ENCODE measurements at regions not wholly inside any gene's neighbourhood (a gene's known extent, or its start where the extent isn't known, plus 50 kb on each side); places are given as distances from the start of the nearest gene placed in this dataset.

DNA sequence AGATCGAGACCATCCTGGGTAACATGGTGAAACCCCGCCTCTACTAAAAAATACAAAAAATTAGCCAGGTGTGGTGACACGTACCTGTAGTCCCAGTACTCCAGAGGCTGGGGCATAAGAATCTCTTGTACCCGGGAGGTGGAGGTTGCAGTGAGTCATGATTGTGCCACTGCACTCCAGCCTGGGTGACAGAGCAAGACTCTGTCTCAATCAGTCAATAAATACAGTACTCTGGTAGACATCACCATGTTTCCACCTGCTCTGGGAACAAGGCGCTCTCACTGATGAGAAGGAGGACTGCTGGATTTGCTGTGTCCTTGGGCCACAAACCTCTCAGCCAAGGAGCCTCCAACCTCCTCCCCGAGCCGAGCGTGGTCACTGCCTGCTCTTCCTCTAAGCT is 154.2 kb upstream of the ZNF236 start:
- no peaks in the 10 kb centered on the region for H3K9me3 ChIP-seq (ENCODE audit: low read length)
- no peaks in the 10 kb centered on the region for H3K36me3 ChIP-seq (ENCODE audit: insufficient read depth, low read length)
- no peaks in the 10 kb centered on the region for H3K4me1 ChIP-seq (ENCODE audit: insufficient read depth, low read length)
- no peaks in the 10 kb centered on the region for H3K27me3 ChIP-seq (ENCODE audit: insufficient read depth, low read length)
- H2AFZ ChIP-seq (ENCODE audit: low read depth, low read length): no peak overlapping the region
- H3K4me3 ChIP-seq (ENCODE audit: low read length): no peak overlapping the region

DNA sequence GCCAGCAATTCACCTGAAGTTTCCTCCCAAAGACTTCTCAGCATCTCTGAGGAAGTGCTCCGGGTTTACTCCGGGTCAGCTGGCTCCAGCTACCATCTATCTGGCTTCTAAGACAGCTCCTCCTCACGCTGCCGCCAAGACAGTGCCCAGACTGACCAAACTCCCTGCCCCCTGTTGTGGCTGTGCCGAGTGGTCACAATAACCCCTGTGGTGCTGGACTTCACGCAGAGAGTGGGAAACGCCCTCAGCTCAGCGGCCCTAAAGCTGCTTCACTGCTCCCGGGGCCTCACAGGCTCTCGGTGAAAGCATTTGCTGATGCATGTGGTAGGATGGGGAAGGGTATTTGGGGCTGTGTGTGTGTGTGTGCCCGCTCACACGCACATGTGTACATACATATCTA is 154.8 kb upstream of the ZNF236 start:
- no peaks in the 10 kb centered on the region for H3K27me3 ChIP-seq (ENCODE audit: insufficient read depth, low read length)
- no peak overlapping the region for H3K4me3 ChIP-seq (ENCODE audit: low read length)
- no peaks in the 10 kb centered on the region for H3K4me1 ChIP-seq (ENCODE audit: insufficient read depth, low read length)
- H3K9me3 ChIP-seq (ENCODE audit: low read length): no peaks in the 10 kb centered on the region
- no peak overlapping the region for H2AFZ ChIP-seq (ENCODE audit: low read depth, low read length)
- H3K36me3 ChIP-seq (ENCODE audit: insufficient read depth, low read length): no peaks in the 10 kb centered on the region

DNA sequence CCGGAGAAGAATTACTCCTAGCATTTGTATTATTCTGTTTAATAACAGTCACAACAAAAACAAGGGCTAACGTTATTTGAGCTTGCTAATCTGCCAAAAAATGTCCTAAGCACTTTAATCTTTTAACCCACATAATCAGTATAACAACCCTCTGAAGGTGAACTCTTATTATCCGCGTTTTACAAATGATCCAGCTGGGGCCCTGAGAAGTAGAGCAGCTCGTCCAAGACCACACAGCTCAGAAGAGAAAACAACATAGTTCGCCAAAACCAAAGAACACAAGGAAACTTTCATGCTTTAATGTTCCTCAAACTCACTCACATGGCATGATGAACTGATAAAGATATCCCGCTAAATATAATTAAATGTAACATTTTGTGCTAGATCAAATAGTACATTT is 159.7 kb upstream of the ZNF236 start:
- Histone ChIP-seq H3K9me3 (ENCODE audit: low read length) (no peaks in the 10 kb centered on the region), H3K4me3 (ENCODE audit: low read length) (no peak overlapping the region), H3K4me1 (ENCODE audit: insufficient read depth, low read length) (peaks cover 3% of the 10 kb centered on the region), H2AFZ (ENCODE audit: low read depth, low read length) (no peak overlapping the region), H3K27me3 (ENCODE audit: insufficient read depth, low read length) (no peaks in the 10 kb centered on the region), H3K36me3 (ENCODE audit: insufficient read depth, low read length) (no peaks in the 10 kb centered on the region)

DNA sequence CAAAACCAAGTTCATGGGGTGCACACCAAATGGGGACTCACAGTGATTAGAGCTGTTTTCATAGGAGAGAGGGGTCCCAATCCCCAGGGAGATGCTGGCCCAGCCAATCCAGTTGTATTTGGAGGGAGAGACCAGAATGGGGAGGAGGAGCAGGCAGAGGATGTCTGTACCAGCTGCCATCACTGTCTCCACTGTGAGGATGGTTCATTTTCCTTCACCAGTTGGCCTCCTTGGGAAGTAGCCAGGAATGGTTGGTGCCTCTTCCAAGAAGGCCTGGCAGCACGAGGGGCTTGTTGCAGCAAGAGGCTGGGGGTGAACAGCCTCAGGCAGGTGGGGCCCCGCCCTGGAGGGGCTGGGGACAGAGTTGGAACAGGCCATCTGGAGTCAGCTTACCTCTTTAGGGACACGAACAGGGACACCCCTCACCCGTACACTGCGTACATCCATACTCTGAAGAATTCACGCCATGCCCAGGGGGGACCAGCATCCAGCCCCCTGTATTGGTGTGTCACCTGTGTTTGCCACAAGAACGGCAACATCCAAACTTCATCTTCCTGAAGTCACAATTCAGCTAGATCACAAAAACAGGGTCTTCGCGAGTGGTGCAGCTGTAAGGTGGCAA is 161.7 kb upstream of the ZNF236 start:
- H3K4me1 ChIP-seq (ENCODE audit: insufficient read depth, low read length): peaks cover 3% of the 10 kb centered on the region
- no peaks in the 10 kb centered on the region for H3K36me3 ChIP-seq (ENCODE audit: insufficient read depth, low read length)
- no peak overlapping the region for H2AFZ ChIP-seq (ENCODE audit: low read depth, low read length)

DNA sequence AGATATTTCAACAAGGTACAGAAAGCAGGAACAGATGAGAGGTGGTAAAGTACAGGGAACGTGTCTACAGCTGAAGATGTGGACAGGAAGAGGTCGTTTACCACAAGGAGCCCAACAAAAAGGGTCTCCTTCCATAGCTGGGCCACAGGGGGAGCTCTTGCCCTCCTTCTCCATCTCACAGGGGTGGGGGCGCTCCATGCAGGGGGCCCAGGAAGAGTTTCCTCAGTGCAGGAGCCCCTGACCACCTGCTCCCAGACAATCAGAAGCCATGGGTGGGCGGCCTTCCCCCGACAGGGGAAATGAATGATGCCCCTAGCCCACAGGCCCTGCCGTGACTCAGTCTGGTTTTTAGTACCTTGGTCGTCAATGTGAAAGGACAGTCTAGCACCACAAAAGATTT is 163.6 kb upstream of the ZNF516 start:
- Histone ChIP-seq H2AFZ (ENCODE audit: low read depth, low read length) (no peak overlapping the region), H3K4me3 (ENCODE audit: low read length) (no peak overlapping the region)

More for the DNA sequence above, 161.7 kb upstream of the ZNF236 start:
- no peaks in the 10 kb centered on the region for H3K9me3 ChIP-seq (ENCODE audit: low read length)
- no peak overlapping the region for H3K4me3 ChIP-seq (ENCODE audit: low read length)
- H3K27me3 ChIP-seq (ENCODE audit: insufficient read depth, low read length): no peaks in the 10 kb centered on the region

DNA sequence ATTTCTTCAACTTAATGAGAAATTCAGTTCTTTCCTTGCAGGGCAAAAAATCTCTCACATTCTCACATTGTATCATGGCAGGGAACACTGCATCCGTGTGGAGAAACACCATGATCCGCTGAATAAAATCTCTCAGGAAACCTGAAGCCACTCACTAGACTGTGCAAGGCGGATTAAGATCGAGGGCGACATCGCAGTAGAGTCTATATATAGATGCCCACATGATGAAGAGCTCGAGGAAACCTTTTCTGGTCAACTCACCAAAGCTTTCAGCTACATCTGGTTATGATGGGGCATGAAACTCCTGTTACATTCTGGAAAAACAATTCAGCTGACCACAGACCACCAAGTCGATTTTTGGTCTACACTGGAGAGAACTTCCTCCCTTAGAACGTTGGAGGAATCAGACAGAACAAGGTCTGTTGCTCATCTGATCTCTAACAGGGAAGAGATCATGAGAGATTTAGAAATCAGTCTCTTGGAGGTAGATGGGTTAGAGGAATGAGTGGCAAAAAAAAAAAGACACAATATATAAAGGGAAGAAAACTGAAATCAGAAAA is 162.9 kb upstream of the ZNF516 start:
- Histone ChIP-seq H3K4me1 (ENCODE audit: insufficient read depth, low read length) (peaks cover 3% of the 10 kb centered on the region), H2AFZ (ENCODE audit: low read depth, low read length) (no peak overlapping the region), H3K9me3 (ENCODE audit: low read length) (no peaks in the 10 kb centered on the region), H3K4me3 (ENCODE audit: low read length) (no peak overlapping the region), H3K36me3 (ENCODE audit: insufficient read depth, low read length) (no peaks in the 10 kb centered on the region), H3K27me3 (ENCODE audit: insufficient read depth, low read length) (no peaks in the 10 kb centered on the region)

More for the DNA sequence above, 163.6 kb upstream of the ZNF516 start:
- H3K9me3 ChIP-seq (ENCODE audit: low read length): no peaks in the 10 kb centered on the region
- no peaks in the 10 kb centered on the region for H3K36me3 ChIP-seq (ENCODE audit: insufficient read depth, low read length)
- peaks cover 3% of the 10 kb centered on the region for H3K4me1 ChIP-seq (ENCODE audit: insufficient read depth, low read length)
- no peaks in the 10 kb centered on the region for H3K27me3 ChIP-seq (ENCODE audit: insufficient read depth, low read length)

DNA sequence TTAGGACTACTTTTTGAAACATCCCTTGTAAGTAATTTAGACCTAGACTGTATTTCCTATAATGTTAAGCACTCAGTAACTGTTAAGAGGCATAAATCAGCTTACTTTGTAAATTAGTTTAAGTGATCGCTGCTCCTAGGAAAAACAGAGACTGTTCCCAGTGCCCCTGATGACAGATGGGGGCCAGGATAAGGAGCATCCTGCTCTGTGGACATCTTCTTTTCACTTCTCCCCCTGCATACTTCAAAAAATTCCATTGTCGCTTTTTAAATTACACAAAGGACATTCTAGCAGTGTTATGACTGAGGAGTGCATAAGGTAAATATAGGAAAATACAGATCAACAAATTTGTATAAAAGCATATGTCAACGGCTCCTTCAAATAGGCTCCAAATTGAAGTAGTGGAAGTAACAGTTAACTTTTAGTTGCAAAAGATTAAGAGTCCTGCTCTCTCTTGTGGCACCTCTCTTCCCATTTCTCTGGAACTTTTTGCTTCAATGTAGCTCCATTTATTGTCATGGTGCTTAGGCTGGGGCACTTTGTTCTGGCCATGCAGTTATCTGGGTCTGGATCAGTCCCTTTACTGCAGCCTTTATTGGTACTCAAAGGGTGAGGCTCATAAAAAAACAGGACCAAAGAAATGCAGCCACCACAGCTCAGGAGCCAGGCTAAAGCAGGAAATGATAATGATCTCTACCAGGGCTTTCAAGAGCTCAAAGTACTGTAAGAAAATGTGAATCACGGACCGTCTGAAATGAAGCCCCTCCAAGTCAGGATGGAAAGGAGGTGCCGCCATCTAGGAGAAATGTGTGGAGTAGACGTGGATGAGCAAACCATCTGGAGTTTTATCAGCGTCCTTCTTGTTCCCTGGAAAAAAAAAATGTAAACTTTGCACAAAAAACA is 162.1 kb upstream of the ZNF516 start:
- Histone ChIP-seq H3K4me3 (ENCODE audit: low read length) (no peak overlapping the region), H3K36me3 (ENCODE audit: insufficient read depth, low read length) (no peaks in the 10 kb centered on the region), H3K27me3 (ENCODE audit: insufficient read depth, low read length) (no peaks in the 10 kb centered on the region), H3K4me1 (ENCODE audit: insufficient read depth, low read length) (peaks cover 3% of the 10 kb centered on the region), H2AFZ (ENCODE audit: low read depth, low read length) (no peak overlapping the region), H3K9me3 (ENCODE audit: low read length) (no peaks in the 10 kb centered on the region)

DNA sequence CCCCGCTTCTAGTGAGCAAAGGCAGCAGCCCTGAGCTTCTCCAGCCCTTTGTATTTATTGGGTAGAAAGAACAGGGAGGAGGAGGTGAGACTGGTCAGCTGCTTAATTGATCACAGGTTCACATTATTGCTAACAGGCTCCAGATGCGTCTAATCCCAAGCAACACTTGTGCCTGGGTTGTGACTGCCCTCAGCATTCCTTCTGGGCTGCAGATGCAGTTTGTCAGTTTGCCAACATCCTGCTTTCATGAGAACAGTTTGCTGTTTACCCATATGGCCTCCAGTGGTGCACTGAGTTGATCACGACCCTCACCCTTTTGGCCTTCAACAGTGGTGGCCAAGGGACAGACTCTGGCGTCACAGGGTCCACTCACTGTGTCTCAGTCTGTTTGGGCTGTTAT is 159.5 kb upstream of the ZNF516 start:
- H2AFZ ChIP-seq (ENCODE audit: low read depth, low read length): no peak overlapping the region
- H3K4me1 ChIP-seq (ENCODE audit: insufficient read depth, low read length): peaks cover 3% of the 10 kb centered on the region
- no peaks in the 10 kb centered on the region for H3K27me3 ChIP-seq (ENCODE audit: insufficient read depth, low read length)
- no peaks in the 10 kb centered on the region for H3K36me3 ChIP-seq (ENCODE audit: insufficient read depth, low read length)
- no peak overlapping the region for H3K4me3 ChIP-seq (ENCODE audit: low read length)
- H3K9me3 ChIP-seq (ENCODE audit: low read length): no peaks in the 10 kb centered on the region

DNA sequence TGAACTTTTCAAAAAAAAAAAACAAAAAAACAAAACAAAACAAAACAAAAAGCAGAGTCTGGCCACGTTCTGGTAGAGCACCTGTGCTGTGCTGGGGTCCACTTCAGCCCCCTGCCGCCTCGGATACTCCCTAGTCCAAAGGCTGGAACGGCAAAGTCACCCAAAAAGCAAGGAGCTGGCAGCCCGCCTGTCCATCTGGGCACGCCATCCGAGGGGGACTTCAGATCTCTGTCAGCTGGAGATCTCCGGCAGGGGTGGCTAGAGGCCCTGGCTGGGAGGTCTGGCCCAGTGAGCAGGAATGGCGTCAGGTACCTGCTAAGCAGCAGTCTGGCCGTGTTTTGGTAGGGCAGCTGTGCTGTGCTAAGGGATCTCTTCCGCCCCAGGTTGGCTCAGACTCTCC is 152.3 kb upstream of the ZNF516 start:
- Histone ChIP-seq H3K9me3 (ENCODE audit: low read length) (no peaks in the 10 kb centered on the region), H3K4me3 (ENCODE audit: low read length) (no peak overlapping the region), H3K36me3 (ENCODE audit: insufficient read depth, low read length) (no peaks in the 10 kb centered on the region), H3K4me1 (ENCODE audit: insufficient read depth, low read length) (no peaks in the 10 kb centered on the region), H2AFZ (ENCODE audit: low read depth, low read length) (no peak overlapping the region), H3K27me3 (ENCODE audit: insufficient read depth, low read length) (no peaks in the 10 kb centered on the region)

DNA sequence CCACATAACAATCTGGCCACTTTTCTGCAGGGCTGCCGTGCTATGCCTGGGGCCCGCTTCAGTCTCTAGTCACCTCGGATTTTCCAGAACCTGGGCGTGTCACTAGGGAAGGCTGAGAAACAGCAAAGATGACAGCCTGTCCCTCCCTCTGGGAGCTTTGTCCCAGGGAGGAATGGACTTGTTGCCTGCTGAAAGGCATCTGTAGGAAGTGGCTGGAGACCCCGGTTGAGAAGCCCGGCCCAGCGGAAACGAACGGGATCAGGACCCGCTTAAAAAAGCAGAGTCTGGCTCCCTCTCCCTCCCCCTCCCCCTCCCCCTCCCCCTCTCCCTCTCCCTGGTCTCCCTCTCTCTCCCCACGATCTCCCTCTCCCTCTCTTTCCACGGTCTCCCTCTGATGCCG is 149.5 kb upstream of the ZNF516 start:
- Histone ChIP-seq H3K9me3 (ENCODE audit: low read length) (no peaks in the 10 kb centered on the region), H2AFZ (ENCODE audit: low read depth, low read length) (no peak overlapping the region), H3K4me3 (ENCODE audit: low read length) (no peak overlapping the region), H3K36me3 (ENCODE audit: insufficient read depth, low read length) (no peaks in the 10 kb centered on the region), H3K4me1 (ENCODE audit: insufficient read depth, low read length) (no peaks in the 10 kb centered on the region), H3K27me3 (ENCODE audit: insufficient read depth, low read length) (no peaks in the 10 kb centered on the region)

DNA sequence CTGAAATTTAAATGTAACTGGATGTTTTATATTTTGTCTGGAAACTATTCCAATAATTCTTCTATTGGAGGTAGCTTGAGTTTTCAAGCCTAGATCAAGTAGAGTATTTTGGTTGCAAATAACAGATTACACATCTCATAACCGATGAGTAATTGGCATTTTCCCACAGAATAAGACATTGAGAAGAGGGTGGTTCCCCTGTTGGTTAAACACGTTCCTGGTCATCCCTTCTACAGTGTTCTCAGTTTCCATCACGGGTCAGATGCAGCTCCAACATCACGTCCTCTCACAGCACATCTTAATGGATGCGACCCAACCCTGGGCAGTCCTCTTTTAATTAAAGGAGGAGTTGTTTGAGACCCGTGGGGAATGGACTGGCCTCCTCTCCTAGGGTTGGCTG is 149.0 kb upstream of the ZNF516 start:
- no peaks in the 10 kb centered on the region for H3K4me1 ChIP-seq (ENCODE audit: insufficient read depth, low read length)
- H3K4me3 ChIP-seq (ENCODE audit: low read length): no peak overlapping the region
- no peak overlapping the region for H2AFZ ChIP-seq (ENCODE audit: low read depth, low read length)
- no peaks in the 10 kb centered on the region for H3K9me3 ChIP-seq (ENCODE audit: low read length)
- H3K36me3 ChIP-seq (ENCODE audit: insufficient read depth, low read length): no peaks in the 10 kb centered on the region
- no peaks in the 10 kb centered on the region for H3K27me3 ChIP-seq (ENCODE audit: insufficient read depth, low read length)

DNA sequence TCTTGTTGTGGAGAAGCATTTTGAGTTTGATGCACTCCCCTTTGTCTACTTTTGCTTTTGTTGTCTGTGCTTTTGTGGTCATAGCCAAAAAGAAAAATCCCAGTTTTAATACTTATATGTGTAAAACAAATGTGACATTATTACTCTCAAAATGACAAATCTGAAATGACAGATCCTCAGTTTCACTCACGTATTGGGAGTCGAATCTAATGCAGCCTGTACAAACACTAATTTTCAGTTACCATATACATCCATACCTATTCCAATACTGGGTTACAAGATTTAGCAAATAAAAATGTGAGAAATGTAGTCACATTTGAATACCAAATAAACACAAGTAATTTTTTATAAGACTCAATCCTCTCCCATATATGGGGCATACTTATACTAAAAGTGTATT is 148.2 kb upstream of the ZNF516 start:
- Histone ChIP-seq H3K9me3 (ENCODE audit: low read length) (no peaks in the 10 kb centered on the region), H3K36me3 (ENCODE audit: insufficient read depth, low read length) (no peaks in the 10 kb centered on the region), H3K4me3 (ENCODE audit: low read length) (no peak overlapping the region), H2AFZ (ENCODE audit: low read depth, low read length) (no peak overlapping the region), H3K27me3 (ENCODE audit: insufficient read depth, low read length) (no peaks in the 10 kb centered on the region), H3K4me1 (ENCODE audit: insufficient read depth, low read length) (no peaks in the 10 kb centered on the region)

DNA sequence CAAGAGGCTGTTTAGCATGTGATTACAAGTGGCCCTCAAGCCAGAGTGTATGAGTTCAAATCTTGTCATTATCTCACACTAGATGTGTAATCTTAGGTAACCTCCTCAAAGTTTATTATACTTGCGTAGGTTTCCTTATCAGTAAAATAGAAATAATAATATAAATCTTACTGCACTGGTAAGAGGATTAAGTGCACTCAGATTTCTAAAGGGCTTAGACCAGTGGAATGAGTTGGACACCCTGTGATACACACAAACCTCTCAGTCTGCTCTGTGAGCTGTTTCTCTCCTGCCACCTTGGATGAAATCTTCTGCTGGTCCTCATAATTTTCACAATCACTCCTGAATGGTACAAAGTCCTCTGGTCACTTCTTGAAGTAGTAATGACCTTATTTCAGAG is 145.4 kb upstream of the ZNF516 start:
- H3K4me1 ChIP-seq (ENCODE audit: insufficient read depth, low read length): no peaks in the 10 kb centered on the region
- H3K36me3 ChIP-seq (ENCODE audit: insufficient read depth, low read length): no peaks in the 10 kb centered on the region
- no peaks in the 10 kb centered on the region for H3K27me3 ChIP-seq (ENCODE audit: insufficient read depth, low read length)
- H2AFZ ChIP-seq (ENCODE audit: low read depth, low read length): no peak overlapping the region
- H3K4me3 ChIP-seq (ENCODE audit: low read length): no peak overlapping the region
- no peaks in the 10 kb centered on the region for H3K9me3 ChIP-seq (ENCODE audit: low read length)

Data from neuron (in vitro differentiated cells).